Middle frontal gyrus (tissue), 1 donor: ENCODE measurements at regions not wholly inside any gene's neighbourhood (a gene's known extent, or its start where the extent isn't known, plus 50 kb on each side); places are given as distances from the start of the nearest gene placed in this dataset.
"Not testable (repeated sequence)": the region's sequence is repeated elsewhere in the genome, so short reads cannot be mapped to it uniquely, and the experiment has no call there.

ENCODE experiments used
- DNase-seq: peaks from one replicate; pipeline ENCODE4 v3.0.0-alpha.2; 2015; ENCODE audit warnings: low spot score; ENCODE audit errors: extremely low spot score

DNA sequence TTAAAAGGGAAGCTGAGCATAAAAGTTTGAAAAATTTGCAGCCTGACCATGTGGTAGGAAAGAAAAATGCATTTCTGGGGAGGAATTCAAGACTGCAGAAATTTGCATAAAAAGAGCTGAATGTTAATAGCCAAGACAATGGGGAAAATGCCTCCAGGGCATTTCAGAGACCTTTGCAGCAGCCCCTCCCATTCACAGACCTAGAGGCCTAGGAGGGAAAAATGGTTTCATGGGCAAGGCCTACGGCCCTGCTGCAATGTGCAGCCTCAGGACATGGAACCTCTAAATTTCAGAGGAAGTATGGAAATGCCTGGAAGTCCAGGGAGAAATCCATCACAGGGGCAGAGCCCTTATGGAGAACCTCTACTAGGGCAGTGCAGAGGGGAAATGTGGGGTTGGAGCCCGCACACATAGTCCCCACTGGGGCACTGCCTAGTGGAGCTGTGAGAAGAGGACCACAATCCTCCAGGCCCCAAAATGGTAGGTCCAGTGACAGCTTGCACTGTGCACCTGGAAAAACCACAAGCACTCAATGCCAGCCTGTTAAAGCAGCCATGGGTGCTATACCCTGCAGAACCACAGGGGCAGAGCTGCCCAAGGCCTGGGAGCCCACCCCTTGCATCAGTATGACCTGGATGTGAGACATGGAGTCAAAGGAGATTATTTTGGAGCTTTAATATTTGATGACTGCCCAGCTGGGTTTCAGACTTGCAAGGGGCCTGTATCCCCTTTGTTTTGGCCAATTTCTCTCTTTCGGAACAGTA lies 243.8 kb downstream of the DNAJB9 start:
- no peak for DNase-seq

DNA sequence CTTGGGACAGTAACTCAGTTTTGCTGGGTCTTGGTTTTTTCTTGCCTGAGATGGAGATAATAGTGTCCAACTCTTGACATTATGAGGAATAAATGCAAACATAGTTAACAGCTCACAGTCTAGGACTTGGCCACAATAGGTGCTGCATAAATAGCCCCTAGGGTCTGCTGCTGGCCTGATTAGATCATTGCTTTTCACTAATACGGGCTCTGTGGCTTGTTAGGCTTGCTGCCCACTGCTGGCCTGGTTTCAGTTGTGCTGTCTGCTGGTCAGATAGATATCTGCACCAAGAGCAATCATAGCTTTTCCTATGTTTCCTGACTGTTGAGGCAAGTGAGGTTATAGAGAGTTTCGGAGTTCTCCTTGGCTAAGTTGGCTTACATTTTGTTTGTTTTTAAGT lies 246.1 kb downstream of the DNAJB9 start:
- DNase-seq = no peak

- DNase-seq = no peak
Observed at GRCh38 chr7:108818742-108819141, 249.1 kb downstream of the DNAJB9 start.

GRCh38 chr7:108824840-108825580 lies 255.3 kb downstream of the DNAJB9 start:
- no peak for DNase-seq

DNA sequence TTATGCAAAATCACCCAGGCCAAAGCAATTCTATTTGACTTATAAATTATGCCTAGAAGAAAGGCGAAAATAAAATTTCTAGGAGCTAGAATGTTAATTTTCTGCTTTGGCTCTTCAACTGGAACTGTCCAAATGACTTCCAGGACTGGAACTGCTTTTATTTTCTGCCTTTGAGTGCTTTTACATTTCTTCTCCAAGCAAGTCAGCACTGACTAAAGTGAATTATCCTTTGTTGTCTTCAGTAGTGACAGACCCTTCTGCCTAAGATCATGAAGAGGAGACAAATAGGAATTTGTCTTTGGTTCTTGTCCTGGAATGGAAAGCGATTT lies 255.9 kb downstream of the DNAJB9 start:
- DNase-seq = no peak

DNA sequence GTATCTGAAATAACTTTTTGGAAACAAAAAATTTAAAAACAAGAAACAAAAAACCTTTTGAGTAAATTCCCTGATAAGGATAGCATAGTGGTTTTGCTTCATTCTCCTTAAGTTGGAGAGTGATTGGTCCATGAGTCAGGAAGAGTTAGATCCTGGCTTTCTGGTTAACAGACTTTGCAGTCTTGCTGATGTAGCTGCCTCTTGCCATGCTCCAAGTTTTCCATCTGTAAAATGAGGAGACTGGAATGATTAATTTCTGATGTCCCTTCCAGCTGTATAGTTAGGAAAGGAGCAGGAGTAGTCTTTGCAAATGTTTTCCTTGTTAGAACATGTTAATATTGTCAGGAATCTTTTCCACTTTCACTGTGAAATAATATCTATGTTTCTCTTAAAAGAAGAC lies 266.6 kb downstream of the DNAJB9 start:
- DNase-seq = no peak

GRCh38 chr7:108838198-108838597 lies 268.5 kb downstream of the DNAJB9 start:
- no peak for DNase-seq

- DNase-seq = no peak
Observed at GRCh38 chr7:108839076-108839475, 269.4 kb downstream of the DNAJB9 start.

DNA sequence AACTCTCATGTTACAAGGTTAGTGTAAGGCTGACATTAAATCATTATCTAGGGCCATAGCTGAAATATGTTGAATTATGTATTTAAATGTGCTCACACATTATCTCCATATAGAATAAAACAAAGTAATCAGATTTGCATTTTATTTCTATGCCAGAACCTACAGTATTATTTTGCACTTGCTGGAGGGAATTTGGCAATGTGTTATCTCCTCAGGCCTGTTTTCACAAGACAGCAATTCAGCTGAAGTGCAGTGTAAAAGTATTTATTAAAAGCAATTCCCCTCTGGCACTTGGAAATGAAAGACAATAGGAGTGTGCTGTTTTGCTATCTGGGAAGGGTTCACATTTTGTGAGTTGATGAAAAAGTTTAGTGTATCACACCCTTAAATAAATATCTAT lies 276.3 kb downstream of the DNAJB9 start:
- no peak for DNase-seq

GRCh38 chr7:108846471-108846870 lies 276.8 kb downstream of the DNAJB9 start:
- no peak for DNase-seq

DNA sequence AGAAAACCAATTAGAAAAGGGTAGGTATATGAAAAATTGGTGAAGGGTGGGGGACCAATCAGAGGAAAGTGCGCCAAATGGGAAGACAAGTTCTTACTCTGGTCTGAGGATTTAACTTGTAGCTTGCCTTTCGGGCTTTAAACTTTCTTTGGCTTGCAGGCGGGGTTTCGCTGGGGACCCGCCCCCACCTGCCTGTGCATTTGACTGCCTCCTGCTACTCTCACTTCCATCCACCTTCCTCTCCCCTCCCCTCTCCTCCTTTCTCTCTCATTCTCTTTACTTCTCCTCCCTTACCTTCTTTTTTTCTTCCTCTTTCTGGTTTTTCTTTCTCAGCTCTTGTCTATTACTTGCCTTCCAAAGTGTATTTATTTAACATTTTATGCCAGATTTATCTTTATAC lies 278.8 kb downstream of the DNAJB9 start:
- no peak for DNase-seq

DNA sequence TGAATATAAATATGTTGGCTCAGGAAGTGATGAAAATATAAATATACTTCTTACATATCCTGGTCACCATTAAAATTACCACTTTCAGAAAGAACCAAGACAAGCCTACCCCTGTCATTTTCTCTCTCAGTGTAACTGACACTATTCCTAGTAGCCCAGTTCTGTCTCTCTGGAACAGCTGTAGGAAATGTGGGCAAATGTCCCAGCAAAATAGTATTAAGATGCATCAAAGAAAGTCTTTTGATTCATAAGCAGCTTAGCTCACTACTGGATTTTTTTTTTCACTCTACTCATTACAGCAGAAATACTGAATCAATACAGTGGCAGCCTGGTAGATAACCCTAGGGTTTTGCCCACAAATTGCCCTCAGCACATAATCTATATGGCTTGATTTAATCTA lies 290.9 kb downstream of the DNAJB9 start:
- no peak for DNase-seq

- DNase-seq = no peak
Observed at GRCh38 chr7:108861071-108861470, 291.4 kb downstream of the DNAJB9 start.

- DNase-seq = no peak
Observed at GRCh38 chr7:108863227-108863848, 293.7 kb downstream of the DNAJB9 start.

DNA sequence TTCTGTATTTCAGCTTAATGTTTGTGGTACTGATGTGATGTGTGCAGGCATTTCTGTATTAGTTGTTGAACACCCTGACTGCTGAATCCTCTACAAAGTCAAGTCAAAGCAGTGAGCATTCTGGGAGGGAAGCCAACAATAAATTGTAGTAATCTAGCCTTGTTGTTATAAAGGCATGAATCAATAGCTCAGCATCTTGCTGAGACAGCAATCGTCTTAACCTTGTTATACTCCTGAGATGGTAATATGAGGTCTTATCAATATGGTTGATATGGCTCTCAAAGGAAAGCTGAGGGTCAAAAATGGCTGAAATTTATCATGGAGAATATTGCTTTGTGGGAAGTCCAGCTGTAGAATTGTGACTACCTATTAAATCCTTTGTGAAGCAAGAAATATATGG lies 299.4 kb downstream of the DNAJB9 start:
- DNase-seq = no peak

GRCh38 chr7:108875139-108875538 lies 305.5 kb downstream of the DNAJB9 start:
- DNase-seq = no peak

GRCh38 chr7:108890862-108891261 lies 321.2 kb downstream of the DNAJB9 start:
- DNase-seq = no peak

DNA sequence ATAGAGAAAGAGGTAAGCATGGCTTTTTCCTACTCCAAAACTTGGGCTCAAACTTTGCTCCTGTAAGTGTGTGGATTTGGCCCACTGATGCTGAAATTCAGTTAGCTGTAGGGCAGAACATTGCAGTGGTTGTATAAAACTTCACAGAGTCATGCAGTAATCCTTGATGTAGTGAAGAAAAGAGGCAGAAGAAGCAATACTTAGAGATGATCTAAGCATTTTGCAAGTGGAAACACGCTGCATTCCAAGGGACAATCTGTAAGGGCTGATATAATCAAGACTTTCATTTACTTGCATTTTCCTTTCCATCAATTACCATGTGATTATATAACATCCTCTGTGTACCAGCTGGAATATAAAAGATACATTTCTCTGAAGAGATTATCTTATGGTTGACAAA lies 338.8 kb downstream of the DNAJB9 start:
- DNase-seq = no peak

GRCh38 chr7:108911016-108911415 lies 341.3 kb downstream of the DNAJB9 start:
- no peak for DNase-seq

GRCh38 chr7:108920490-108920889 lies 350.8 kb downstream of the DNAJB9 start:
- no peak for DNase-seq

DNA sequence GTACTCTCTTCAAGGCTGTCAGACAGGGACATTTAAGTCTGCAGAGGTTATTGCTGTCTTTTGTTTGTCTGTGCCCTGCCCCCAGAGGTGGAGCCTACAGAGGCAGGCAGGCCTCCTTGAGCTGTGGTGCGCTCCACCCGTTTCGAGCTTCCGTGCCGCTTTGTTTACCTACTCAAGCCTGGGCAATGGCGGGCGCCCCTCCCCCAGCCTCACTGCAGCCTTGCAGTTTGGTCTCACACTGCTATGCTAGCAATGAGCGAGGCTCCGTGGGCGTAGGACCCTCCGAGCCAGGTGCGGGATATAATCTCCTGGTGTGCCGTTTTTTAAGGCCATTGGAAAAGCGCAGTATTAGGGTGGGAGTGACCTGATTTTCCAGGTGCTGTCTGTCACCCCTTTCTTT lies 373.4 kb downstream of the DNAJB9 start:
- DNase-seq = not testable (repeated sequence)

- DNase-seq = no peak
Observed at GRCh38 chr7:108947526-108947925, 377.9 kb downstream of the DNAJB9 start.

GRCh38 chr7:108972004-108972403 lies 402.3 kb downstream of the DNAJB9 start:
- DNase-seq = no peak
